ENCODE measurements at regions not wholly inside any gene's neighbourhood (a gene's known extent, or its start where the extent isn't known, plus 50 kb on each side); places are given as distances from the start of the nearest gene placed in this dataset.
A peak's percentile ranks its signal among the peaks of the same experiment; 100 is the strongest.
"Not testable (repeated sequence)": the region's sequence is repeated elsewhere in the genome, so short reads cannot be mapped to it uniquely, and the experiment has no call there.

DNA sequence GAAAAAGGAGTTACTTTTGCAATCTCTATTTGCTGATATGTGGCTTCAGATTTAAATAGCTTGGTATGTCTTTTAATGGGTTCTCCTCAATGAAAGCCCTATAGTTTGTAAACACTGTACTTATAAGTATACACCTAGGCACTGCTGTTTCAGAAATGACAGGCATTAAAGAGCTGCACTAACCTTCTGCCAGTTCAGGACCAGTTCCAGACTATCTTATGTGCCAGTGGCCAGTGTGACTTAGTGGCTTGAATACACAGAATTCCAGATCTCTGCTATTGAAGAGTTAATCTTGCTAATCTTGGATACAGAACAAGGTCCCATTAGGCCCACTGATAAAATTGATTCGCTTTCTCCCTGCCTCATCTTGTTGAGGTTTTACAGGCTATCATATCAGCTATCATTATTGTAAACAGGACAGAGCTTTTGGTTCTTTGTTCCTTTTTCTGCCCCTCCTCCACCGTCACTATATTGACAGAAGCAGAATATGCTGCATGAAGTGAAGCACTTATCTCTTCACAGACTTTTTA lies 337.5 kb downstream of the LRRIQ3 start:
- H3K4me3 ChIP-seq (ENCODE audit: low read length): no peak overlapping the region
- no peak for DNase-seq (ENCODE audit: low read depth, low spot score)

DNA sequence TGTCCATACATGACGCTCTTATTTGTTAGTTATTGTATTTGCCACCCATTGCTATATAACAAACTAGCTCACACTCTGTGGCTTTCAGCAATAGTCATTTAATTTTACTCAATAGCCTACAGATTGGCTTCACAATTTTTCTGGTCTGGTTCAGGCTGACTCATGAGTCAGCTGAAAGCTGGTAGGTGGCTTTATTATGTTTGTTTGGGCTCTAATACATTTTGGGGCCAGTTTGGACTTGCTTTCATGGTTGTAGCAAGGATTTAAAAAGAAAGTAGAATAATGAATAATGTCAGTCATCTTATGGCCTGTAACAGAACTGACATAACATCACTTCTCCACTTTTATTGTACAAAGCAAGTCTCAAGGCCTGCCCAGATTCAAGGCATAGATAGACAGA lies 338.7 kb downstream of the LRRIQ3 start:
- no peak for DNase-seq (ENCODE audit: low read depth, low spot score)
- H3K4me3 ChIP-seq (ENCODE audit: low read length): no peak overlapping the region

DNA sequence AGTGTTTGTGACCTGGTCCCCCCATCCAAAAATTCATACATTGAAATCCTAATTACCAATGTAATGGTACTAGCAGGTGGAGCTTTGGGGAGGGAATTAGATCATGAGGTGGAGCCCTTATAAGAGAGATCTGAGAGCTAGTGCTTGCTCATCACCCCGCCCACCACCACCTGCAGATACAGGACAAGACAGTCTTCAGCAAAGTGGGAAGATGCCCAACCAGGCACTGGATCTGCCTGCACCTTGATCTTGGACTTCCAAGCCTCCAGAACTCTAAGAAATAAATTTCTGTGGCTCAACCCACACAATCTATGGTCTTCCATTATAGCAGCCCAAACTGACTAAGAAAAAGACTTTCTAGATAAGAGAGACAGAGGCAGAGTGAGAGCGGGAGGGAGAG lies 343.4 kb downstream of the LRRIQ3 start:
- DNase-seq (ENCODE audit: low read depth, low spot score): no peak
- no peak overlapping the region for H3K4me3 ChIP-seq (ENCODE audit: low read length)

DNA sequence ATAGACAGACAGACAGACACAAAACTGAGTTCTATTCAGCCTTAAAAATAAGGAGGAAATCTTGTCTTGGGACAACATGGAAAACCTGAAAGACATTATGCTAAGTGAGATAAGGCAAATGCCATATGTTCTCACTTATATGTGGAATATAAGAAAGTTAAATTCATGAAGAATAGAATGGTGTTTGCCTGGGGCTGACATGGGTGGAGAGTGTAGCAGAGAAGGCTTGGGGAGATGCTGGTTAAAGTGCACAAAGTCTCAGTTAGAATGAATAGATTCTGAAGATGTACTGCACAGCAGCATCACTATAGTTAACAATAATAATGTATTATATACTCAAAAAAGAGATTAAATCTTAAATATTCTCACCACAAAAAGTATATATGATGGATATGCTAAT lies 355.5 kb downstream of the LRRIQ3 start:
- no peak for DNase-seq (ENCODE audit: low read depth, low spot score)
- H3K4me3 ChIP-seq (ENCODE audit: low read length): no peak overlapping the region

DNA sequence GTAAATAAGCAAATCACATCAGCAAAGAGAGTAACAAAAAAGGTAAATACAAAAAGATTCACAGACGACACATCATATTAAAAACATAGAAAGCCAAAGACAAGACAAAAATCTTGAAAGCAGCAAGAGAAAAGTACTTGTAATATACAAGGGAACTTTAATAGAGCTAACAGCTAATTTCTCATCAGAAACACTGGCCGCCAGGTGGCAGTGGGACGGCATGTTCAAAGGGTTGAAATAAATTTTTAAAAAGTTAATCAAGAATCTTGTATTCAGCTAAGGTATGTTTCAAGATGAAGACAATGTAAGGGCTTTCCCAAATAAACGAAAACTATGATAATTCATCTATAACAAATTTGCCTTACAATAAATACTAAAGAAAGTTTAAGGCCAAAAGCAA lies 358.1 kb downstream of the LRRIQ3 start:
- peak; percentile 18 for DNase-seq (ENCODE audit: low read depth, low spot score)
- no peak overlapping the region for H3K4me3 ChIP-seq (ENCODE audit: low read length)

DNA sequence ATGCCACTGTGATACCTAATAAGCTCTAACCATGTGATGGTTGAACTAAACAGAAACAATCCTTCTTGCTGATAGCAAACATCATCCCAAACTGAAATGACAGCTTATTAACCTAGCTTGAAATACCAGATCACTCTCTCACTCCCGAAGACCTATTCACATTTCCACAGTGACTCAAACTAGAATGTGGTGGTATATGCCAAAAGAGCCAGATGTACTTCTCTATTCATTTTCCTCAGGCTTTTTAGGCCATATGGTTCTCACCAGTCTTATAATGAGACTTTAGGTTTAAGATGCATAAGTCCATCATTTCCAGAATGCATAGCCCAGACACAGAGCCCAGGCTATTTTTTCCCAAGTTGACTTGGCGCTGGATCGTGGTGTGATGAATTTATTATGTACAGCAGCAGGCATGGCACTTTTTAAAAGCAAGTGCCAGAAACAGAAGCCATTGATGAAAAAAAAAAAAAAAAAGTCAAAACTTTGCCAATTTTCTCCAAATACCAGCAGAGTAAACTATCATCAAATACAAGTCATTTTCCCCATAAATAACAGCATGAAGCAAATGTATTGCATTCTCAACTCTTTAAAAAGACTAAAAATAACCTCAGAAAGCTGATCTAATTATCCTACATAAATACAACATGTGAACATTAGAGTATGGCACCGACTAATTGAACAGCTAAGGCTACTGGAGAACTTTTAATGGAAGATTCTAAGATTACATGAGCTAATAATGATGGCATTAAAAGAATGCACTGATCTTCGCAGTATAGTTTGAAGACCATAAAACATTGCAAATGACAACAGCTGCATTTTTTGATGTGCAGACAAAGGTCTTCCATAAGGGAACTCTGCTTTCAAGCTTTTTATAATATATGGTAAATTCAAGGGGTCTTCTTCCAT lies 365.4 kb downstream of the LRRIQ3 start:
- no peak for DNase-seq (ENCODE audit: low read depth, low spot score)
- H3K4me3 ChIP-seq (ENCODE audit: low read length): no peak overlapping the region

DNA sequence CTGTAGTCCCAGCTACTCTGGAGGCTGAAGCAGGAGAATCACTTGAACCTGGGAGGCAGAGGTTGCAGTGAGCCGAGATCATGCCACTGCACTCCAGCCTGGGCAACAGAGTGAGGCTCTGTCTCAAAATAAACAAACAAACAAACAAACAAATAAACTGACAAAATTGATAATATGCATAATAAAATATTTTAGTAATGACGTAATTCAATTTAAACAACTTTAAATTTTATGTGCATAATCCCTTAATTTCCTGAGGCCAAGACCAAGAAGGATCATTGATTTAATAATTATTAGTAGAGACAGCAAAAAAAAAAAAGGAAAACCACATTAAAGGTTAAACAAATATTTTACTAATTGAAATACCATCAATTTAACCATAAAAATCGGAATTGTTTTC lies 370.7 kb downstream of the LRRIQ3 start:
- not testable (repeated sequence) for H3K4me3 ChIP-seq (ENCODE audit: low read length); DNase-seq (ENCODE audit: low read depth, low spot score)

DNA sequence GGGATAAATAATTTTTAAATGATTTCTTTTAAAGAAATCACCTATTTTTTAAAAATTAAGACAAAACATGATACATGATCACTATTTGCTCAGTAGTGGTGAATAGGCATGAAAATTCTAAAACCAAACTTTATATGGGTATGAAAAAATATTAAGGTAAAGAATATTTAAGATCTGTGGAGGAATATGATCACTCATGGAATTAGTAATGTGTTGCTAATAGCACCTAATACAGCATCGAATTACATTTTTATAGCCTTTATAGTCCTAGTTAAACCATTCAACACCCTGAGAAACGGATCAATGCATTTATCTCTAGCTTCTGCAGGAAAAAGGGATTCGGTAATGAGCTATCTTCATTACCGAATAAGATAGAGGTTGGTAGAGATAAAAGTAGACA lies 373.9 kb downstream of the LRRIQ3 start:
- DNase-seq (ENCODE audit: low read depth, low spot score): no peak
- H3K4me3 ChIP-seq (ENCODE audit: low read length): no peak overlapping the region

DNA sequence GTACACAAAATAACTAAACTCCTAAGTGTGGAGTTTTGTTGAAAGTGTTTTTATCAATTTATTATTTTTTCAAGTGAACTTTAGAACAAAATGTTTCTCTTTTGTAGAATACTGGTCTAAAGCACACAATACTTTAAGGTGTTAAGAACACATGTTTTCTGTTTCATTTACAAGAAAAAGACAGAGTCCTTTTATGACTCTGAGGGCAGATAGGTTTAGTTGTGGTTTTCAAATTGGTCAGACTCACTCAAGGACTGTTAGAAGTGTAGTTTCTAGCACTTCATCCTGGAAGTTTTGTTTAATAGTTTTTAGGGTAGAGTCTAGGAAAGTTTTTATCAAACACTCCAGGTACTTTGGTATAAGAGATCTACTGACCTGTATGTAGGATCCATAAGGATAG lies 376.5 kb downstream of the LRRIQ3 start:
- H3K4me3 ChIP-seq (ENCODE audit: low read length): no peak overlapping the region
- DNase-seq (ENCODE audit: low read depth, low spot score): no peak

DNA sequence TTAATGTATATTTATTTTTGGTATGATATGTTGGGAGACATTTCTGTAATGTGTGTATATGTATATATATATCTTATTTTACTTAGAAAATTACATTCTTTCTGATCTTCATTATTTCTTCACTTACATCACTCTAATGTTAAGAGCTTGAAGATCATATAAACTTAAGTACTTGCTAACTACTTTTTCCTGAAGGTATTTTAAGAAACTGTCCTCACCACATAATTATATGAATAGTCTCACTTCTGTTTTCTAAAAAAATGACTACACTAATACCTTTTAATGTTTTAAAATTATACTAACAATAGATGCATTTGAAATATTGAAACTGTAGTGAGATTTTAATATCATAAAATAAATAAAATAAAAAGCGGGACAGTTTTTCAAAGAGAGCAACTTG lies 377.1 kb downstream of the LRRIQ3 start:
- no peak for DNase-seq (ENCODE audit: low read depth, low spot score)
- no peak overlapping the region for H3K4me3 ChIP-seq (ENCODE audit: low read length)

DNA sequence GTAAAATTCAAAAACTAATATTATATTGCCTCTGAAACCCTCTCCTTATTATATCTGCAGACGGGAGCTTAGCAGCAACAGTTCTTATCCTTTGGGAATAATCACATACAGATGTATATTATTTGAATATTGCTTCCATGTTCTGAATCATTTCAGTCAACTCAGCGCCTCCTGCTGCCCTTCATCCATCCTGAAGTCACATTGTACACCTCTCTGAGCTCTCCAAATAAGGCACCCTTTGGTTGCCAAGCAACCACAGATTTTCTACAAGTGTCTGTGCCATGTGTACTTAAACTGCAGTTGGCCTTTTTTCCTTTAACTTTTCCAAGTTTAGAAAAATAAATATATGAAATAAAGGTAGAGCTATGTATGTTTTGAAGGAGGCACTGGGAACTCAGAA lies 384.3 kb downstream of the LRRIQ3 start:
- no peak for DNase-seq (ENCODE audit: low read depth, low spot score)
- H3K4me3 ChIP-seq (ENCODE audit: low read length): no peak overlapping the region

DNA sequence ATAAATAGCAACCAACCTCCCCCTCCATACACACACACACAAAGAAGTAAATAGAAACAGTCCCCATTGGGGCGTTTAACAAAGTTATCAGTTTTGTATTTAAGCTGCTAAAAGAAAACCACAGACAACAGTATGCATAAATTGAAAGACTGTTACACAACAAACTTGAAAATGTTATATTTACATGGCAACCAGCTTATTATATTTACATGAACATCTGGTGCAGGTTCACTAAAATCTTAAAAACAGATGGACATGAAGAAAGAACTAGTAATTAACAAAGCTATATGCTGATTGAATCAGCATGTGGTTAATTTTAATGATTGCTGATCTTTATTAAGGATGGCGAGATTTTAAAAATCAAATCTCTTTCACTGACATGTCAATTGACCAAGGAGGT lies 384.7 kb downstream of the LRRIQ3 start:
- H3K4me3 ChIP-seq (ENCODE audit: low read length): no peak overlapping the region
- DNase-seq (ENCODE audit: low read depth, low spot score): no peak

DNA sequence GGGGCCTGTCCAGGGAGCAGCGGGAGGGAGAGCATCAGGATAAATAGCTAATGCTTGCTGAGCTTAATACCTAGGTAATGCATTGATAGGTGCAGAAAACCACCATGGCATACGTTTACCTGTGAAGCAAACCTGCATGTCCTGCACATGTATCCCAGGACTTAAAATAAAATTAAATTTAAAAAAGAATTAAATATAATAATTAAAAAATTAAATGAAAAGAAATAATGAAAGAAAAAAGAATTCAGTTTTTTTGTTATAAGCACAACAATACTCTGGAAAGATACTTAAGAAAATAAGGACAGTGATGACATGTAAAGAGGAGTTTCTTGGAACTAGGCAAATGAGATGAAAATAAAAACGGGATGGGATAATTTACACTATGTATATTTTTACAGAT lies 386.2 kb downstream of the LRRIQ3 start:
- H3K4me3 ChIP-seq (ENCODE audit: low read length): no peak overlapping the region
- DNase-seq (ENCODE audit: low read depth, low spot score): no peak

DNA sequence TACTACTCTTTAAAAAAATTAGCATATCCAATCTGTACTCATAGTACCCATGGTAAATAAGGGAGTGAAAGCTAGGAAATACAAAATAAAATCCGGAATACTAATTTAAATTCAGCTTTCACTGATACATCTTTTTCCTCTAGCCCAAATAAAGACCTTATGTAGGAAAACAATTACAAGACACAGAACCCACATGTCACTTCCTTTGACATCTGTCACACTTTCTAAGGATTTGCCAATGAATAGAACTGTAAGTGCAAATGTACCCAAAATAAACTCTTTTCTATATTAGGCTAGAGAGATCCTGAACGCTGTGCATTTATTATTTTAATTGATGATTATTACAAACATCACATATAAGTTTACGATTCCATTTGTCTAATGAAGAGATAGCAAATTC lies 393.0 kb downstream of the LRRIQ3 start:
- no peak overlapping the region for H3K4me3 ChIP-seq (ENCODE audit: low read length)
- no peak for DNase-seq (ENCODE audit: low read depth, low spot score)

DNA sequence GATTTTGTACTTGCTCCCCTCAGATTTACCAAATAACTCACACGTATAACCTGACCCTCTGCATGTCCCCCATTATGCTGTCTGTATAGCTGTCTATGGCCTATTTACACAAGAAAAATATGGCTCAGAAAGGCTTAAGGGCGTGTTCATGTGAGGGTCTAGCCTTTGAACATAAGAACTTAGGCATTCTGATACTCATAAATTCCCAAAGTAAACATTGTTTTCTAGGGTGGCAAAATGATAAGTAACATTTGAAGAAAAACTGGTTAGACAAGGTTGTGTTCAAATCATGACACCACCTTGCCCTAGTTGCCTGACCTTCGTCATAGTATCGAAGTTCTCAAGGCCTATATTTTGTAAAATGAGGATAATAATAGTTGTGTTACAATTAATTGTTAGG lies 394.6 kb downstream of the LRRIQ3 start:
- DNase-seq (ENCODE audit: low read depth, low spot score): no peak
- H3K4me3 ChIP-seq (ENCODE audit: low read length): no peak overlapping the region

DNA sequence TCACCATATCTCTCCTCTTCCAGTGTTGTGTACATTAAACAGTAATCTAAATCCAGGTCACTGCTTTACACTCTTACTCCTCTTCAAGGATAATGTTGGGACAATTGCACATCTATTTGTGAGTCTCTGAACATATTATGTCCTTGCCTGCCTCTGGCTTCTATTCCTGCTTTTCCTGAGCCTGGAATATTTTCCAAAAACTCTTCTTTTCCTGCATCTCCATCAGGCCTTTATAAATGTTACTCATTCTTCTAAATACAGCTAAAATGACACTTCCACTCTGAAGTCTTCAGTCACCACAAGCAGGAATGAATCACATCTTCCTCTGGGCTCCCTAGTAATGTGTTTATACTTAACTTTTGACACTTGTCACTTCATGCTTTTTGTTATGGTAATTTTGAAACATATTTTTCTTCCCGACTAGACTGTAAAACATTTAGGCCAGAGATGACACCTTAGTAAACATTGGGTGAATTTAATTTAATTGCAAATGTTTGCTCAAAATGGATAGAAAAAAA lies 396.0 kb downstream of the LRRIQ3 start:
- no peak for DNase-seq (ENCODE audit: low read depth, low spot score)
- H3K4me3 ChIP-seq (ENCODE audit: low read length): no peak overlapping the region

DNA sequence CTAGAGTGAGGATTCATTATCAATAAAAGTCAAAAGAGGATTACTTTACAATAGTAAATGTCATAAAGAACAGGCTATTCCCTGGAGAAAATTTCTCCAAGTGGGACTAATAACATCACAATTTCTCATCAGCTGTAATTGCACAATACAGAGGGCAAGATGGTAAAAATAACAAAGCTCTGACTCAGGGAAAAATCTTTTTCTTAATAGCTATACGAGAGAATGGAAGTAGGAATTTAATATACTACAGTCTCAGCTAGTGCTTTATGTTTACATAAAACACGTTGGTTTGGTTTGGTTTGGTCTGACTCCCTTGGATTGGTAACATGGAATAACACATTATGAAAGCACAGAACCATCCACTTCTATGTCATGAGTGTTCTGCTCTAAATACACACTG lies 397.6 kb downstream of the LRRIQ3 start:
- no peak overlapping the region for H3K4me3 ChIP-seq (ENCODE audit: low read length)
- no peak for DNase-seq (ENCODE audit: low read depth, low spot score)

DNA sequence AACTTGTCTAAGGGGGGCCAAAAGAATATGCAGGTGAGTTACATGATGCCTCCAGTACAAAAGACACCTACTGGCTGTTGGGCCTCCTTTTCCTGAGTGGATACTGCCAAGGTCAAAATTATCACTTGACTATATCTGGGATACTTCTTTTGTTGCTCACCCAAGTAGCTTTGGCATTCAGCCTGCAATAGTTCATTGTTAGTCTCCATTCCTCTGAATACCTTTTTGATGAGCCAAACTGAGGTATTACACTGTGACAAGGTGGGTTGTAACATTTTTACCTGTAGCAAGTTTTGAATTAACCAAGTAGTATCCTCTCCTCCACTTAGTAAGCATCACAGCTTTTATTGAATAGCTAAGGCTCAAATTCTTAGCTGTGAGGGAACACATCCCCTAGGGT lies 408.0 kb downstream of the LRRIQ3 start:
- H3K4me3 ChIP-seq (ENCODE audit: low read length): no peak overlapping the region
- DNase-seq (ENCODE audit: low read depth, low spot score): no peak

DNA sequence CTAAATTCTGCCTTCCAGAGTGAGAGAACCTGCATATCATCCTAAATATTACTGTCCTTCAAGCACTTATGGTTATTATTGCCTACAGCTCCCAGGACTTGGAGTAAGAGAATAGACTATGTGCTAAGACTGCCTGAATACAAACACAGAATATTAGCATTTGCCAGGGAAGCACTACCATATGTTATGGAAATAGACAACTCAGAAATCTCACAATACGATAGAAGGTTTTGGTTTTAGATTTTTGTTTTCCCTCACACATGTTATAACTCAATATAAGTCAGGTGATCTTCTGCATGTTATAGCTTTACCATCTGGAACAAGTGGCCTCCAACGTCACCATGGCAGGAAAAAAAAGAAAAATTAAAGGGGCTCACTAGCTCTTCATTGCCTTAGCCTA lies 413.9 kb downstream of the LRRIQ3 start:
- DNase-seq (ENCODE audit: low read depth, low spot score): no peak
- no peak overlapping the region for H3K4me3 ChIP-seq (ENCODE audit: low read length)

DNA sequence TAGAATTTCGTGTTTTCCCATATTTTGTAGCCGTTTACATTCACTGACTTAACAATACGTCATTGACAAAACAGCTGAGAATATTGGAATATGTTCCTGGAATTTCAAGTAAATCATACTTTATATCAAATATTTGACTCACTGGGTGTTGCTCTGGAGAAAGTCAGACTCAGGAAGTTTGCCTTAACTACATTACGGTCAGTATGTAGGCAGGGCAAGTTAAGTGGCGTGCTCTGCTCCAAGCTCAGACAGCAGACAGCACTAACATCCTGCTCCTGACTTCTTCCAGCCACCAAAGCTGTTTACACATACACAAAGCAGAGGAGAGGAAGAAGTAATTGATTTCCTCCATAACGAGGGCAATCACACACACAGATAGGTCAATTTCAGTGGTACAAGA lies 414.6 kb downstream of the LRRIQ3 start:
- DNase-seq (ENCODE audit: low read depth, low spot score): no peak
- no peak overlapping the region for H3K4me3 ChIP-seq (ENCODE audit: low read length)

DNA sequence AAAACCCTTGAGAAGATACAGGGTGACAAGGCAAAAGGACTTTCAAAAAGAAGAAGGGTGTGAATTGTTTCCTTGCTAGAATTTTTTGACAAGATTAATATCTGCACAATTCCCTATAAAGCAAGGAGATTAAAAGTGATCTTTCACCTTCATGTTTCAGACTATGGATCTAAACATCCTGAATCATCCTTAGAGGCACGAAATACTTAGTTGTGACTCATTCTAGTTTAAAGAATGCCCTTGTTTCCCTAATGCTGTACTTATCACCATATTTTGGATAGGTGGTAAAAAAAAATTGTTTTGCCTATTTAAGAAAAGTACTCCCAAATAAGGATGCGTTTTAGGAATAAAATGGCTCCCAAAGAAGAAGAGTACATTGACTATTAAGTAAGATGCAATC lies 415.1 kb downstream of the LRRIQ3 start:
- DNase-seq (ENCODE audit: low read depth, low spot score): no peak
- no peak overlapping the region for H3K4me3 ChIP-seq (ENCODE audit: low read length)

Measured in Jurkat, Clone E6-1 (cell line).